NCI-H2107 (cell line): ENCODE measurements at regions not wholly inside any gene's neighbourhood (a gene's known extent, or its start where the extent isn't known, plus 50 kb on each side); places are given as distances from the start of the nearest gene placed in this dataset.

Experiments used
- DNase-seq: peaks from one replicate; lab custom pipeline; 2025; lab: John Stamatoyannopoulos, UW

GRCh38 chr2:13876491-13877037, 756.0 kb upstream of the LRATD1 start:
- DNase-seq = no peak

DNA sequence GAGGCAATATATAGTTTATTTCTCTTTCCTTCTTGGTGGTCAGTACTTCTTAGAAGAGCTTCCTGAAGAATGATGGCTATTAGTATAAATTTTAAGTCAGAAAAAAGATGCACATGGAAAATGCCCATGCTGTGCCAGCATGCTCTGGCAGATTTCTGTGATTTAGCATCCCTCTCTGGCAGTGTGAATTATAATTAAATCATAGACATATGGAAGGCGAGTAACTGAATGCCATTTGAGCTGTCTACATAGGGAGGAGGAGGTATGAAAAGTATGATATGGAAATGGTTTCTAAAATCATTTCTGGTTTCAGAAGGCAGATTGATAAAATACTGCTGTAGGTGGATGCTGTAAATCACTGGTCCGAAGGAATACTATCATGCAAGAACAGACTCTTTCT, 754.9 kb upstream of the LRATD1 start:
- no peak for DNase-seq

DNA sequence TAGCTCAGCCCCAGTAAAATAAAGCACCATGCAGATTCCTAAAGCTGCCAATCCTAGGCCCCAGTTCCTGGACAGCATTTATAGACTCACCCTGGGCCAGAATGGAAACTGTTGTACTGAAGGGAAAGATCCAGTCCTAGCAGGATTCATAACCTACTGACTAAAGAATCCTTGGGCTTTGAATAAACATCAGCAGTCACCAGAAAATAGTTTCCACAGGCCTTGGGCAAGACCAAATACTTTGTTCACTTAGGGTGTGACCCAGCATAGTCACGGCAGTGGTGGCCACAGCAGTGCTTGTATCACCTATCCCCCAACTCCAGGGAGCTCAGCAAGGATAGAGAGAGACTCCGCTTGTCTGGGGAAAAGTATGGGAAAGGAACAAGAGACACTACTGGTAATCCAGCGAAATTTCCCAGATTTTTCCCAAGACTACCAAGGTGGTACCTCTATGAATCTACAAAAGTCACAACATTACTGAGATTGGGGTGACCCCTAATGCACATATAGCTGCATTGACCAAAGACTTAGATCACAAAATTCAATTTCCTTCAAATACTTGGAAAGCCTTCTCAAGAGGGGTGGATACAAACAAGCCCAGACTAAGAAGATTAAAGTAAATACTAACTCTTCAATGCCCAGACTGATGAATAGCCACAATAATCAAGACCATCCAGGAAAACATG, 748.1 kb upstream of the LRATD1 start:
- no peak for DNase-seq

DNA sequence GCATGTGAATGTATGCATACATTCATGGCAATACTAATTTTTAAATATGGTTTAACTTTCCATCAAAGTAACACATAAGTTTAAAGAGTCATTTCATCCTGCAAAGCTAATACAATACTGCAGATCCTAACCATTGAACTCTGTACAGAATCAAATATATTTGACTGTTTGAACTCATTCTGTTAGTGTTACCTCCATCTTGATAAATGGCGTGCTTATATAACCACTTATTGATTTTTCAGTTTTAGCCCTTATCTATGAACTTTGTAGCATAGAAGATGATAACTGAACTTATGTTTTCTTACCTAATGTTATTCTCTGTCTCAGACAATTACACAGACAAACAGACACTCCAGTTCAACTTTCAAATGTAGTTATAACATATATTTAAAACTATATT, 731.0 kb upstream of the LRATD1 start:
- DNase-seq = no peak

- no peak for DNase-seq
These were observed 726.7 kb upstream of the LRATD1 start for GRCh38 chr2:13905831-13906230.

GRCh38 chr2:13916066-13916465, 716.5 kb upstream of the LRATD1 start:
- no peak for DNase-seq

DNA sequence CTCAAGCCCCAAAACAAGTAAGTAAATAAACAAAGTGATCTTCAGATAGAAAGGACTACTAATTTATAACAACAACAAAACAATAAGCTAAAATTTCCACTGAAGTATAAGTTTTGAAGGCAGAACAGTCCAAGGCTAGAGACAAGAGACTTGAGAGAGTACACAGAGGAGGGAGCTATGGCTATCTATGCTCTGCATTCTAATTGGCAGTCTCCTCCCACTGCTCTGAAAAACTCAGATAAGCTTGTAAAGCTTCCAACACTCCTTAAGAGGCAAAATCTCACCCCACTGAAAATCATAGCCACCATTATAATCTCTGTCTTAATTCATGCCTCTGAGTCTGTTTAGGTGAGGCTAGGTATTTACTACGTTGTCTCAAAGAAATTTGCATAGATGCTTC, 714.6 kb upstream of the LRATD1 start:
- no peak for DNase-seq

- DNase-seq = no peak
These were observed 712.5 kb upstream of the LRATD1 start for GRCh38 chr2:13919981-13920382.

DNA sequence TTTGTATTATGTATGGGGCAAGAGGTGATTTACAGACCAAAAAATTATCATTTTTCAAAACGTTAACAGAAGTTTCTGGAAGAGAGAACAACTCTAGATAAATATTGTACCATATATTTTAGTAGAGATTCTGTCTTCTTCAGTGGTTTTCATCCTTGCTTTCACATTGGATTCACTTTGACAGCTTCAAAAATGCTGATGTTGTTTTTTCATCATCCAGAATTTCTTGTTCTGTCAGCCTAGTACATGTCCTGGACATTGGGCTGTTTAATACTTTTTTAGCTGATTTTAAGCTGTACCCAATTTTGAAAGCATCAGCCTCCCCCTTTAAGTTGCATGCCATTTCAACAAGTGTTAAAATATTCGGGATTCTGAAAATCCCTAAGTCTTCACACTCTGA, 711.3 kb upstream of the LRATD1 start:
- DNase-seq = no peak

GRCh38 chr2:13923823-13924222, 708.7 kb upstream of the LRATD1 start:
- DNase-seq = no peak

DNA sequence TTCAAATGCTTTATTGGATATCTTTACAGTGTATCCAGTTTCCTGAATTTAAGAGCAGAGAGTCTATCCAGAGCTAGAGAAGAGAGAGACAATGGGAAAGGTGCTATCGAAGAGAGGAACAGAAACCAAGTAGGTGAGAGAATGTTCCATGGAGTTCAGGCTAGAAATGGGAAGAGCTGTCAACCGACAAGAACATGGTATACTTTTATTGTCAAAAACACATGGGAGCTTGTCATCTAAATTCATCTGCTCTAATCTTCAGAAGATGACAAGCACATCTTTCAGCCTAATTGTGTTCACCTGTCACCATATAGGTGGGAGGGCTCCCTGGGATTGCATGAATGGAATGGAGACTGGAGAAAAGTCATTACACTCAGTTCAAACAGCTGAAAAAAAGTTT, 690.4 kb upstream of the LRATD1 start:
- no peak for DNase-seq

DNA sequence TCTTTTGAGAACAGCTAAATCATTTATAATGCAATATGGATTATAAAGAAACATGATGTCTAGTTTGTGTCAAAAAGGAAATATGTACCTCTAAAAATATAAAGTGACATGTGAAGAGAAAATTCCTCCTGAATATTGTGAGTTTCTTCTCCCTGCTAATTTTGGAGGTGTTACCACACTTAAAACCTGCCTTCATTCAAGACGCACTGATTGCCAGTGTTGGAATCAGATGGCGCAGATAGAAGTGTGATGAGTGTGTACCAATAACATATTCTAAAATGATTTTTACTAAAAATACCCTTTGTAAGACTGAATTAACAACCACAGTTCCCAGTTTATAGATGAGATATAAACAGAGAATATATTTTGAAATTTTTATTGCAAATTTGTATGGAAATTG, 681.8 kb upstream of the LRATD1 start:
- DNase-seq = no peak

DNA sequence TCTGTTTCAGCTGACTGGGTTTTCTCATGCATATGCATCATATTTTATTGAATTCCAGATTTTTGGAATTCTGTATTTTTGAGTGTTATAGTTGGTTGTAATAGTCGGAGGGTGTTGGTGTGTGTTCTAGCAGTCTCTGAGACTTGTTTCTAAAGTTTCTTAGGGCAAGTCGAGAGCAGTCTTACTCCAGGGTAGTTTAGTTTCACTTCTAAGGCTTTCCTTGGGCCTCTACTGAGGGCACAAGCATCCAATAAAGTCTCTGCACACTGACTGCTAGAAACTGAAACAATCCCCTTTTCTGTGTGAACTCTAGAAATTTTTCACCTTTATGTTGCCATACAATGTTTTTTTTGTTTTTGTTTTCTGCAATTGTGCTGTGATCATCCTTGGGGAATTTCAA, 663.7 kb upstream of the LRATD1 start:
- no peak for DNase-seq

DNA sequence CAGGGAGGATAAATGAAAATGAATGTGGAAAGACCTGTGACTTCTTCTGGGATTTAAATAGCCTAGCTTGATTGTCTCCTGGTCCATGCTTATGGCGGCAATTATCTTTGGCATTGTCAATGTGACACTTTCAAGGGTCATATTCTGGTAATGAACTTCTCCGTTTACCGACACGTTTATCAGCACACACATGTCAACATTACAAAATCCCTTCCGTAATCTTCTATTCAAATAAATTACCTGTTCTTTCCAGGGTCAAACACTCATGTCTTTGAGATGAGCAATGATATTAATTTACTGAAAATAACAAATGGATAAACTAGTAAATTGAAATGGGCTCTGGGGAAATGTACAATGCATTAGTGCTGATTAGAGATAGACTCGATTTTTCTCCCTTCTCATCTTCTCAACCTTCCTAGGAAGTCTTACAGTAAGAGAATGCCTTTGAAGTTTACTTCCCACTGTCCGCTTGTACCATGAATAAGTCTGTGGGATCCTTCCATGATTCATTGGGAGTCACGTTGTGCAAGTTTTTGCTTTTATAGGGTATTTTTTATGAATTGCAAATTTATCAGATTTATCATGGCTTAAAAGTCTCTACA, 646.3 kb upstream of the LRATD1 start:
- no peak for DNase-seq

- no peak for DNase-seq
These were observed 636.0 kb upstream of the LRATD1 start for GRCh38 chr2:13996527-13996926.

GRCh38 chr2:14011190-14011589, 621.3 kb upstream of the LRATD1 start:
- no peak for DNase-seq

- no peak for DNase-seq
These were observed 617.3 kb upstream of the LRATD1 start for GRCh38 chr2:14015113-14015630.

- no peak for DNase-seq
These were observed 616.1 kb upstream of the LRATD1 start for GRCh38 chr2:14016289-14016955.

DNA sequence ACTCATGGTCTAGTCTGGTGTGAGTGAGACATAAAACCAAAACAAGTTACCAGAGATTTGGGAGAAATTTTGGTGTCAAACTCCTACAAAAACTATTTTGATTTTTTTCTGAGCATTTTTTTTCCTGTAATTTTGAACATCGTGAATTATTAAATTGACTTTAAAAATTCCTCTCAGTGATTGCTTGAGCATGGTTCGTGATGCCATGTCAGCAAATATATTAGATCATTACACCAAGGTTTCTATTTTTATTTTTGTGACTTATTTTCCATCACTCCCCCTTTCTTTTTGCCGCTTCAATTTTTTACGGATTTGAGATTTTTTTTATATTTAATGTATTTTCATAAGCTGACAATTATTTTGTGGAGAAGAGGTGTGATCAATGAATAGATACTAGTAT, 613.9 kb upstream of the LRATD1 start:
- DNase-seq = no peak

GRCh38 chr2:14023558-14023957, 609.0 kb upstream of the LRATD1 start:
- no peak for DNase-seq

DNA sequence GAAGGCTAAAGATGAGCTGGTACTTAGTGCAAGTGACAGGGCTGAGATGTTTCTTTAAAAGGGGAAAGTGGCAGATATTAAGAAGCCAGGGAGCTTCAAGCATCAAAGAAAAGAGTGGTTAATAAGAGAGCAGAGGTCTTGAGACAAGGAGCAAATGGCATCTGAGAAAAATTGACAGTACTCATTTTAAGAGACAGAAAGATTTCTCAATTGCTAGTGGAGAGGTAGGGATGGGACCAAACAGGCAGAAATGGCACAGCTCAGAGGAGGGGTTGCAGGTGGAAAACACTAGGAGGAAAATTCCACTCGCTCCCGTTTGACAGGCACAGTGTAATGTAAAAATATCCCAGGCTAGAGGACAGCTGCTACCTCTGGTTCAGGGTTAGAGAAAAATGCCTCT, 593.4 kb upstream of the LRATD1 start:
- DNase-seq = no peak

- no peak for DNase-seq
These were observed 585.0 kb upstream of the LRATD1 start for GRCh38 chr2:14047491-14047890.

GRCh38 chr2:14051401-14051800, 581.1 kb upstream of the LRATD1 start:
- no peak for DNase-seq
